ENCODE measurements at regions not wholly inside any gene's neighbourhood (a gene's known extent, or its start where the extent isn't known, plus 50 kb on each side); places are given as distances from the start of the nearest gene placed in this dataset.

GRCh38 chr1:95451904-95452303, 217.9 kb downstream of the RWDD3 start:
- no TSS peak for BruUV-seq (replicated peaks)
- H3K4me2 ChIP-seq (ENCODE audit: insufficient read depth, low read length): no peak overlapping the region
- dilution Hi-C loops (cut with MboI; ENCODE audit: extremely low pct_ligation_motif_present, low sequenced_read_pairs) (no loop called here), intact Hi-C loops (cut with micrococcal nuclease) (no loop called here)
- H2AFZ ChIP-seq (ENCODE audit: low read depth, low read length): no peak overlapping the region
- no peak for FAIRE-seq
- no peaks in the 10 kb centered on the region for H3K36me3 ChIP-seq (ENCODE audit: control insufficient read depth in 2 of 2, extremely low read depth in 1 of 2, insufficient read depth in 2 of 2, low read length in 2 of 2)
- TF ChIP-seq MYC (IDR thresholded peaks at IDR 0.05; ENCODE audit: low read depth, low read length) (no peak), FOS (IDR thresholded peaks at IDR 0.05; ENCODE audit: borderline replicate concordance, insufficient read depth, low read length) (no peak), POLR2AphosphoS5 (IDR thresholded peaks at IDR 0.05; ENCODE audit: insufficient read depth, low read depth, low read length) (no peak), JUN (IDR thresholded peaks at IDR 0.05; ENCODE audit: borderline replicate concordance, insufficient read depth, insufficient read length, low read depth) (no peak), GATA2 (IDR thresholded peaks at IDR 0.05; ENCODE audit: insufficient read depth, insufficient read length, low read depth, low read length) (no peak), CTCF (IDR thresholded peaks at IDR 0.05; ENCODE audit: extremely low read depth in 1 of 2, insufficient read depth in 1 of 2, low read depth in 1 of 2, low read length in 2 of 2) (no peak), EZH2 (IDR thresholded peaks at IDR 0.05; ENCODE audit: borderline replicate concordance, low read depth, low read length, severe bottlenecking) (no peak), POLR2A (IDR thresholded peaks at IDR 0.05; ENCODE audit: low read depth, low read length) (no peak), MAX (IDR thresholded peaks at IDR 0.05; ENCODE audit: insufficient read depth, insufficient read length) (no peak)
- DNase-seq (ENCODE audit: low read depth, low spot score): no peak
- H3K27me3 ChIP-seq (ENCODE audit: control insufficient read depth in 2 of 2, insufficient read depth in 2 of 2, low read length in 2 of 2): no peaks in the 10 kb centered on the region
- no peaks in the 10 kb centered on the region for H4K20me1 ChIP-seq (replicated peaks; ENCODE audit: control insufficient read depth, extremely low read depth, insufficient read depth, low read length)
- H3K27ac ChIP-seq (ENCODE audit: insufficient read depth, low read depth, low read length): no peak overlapping the region
- no peaks in the 10 kb centered on the region for H3K9me3 ChIP-seq (replicated peaks; ENCODE audit: control insufficient read depth, insufficient read depth, low read length)
- H3K4me3 ChIP-seq (replicated peaks in 1 of 3; ENCODE audit: insufficient read depth in 1 of 3, low read depth in 1 of 3, low read length in 3 of 3): no peak overlapping the region
- POLR2A ChIA-PET: no interaction called here
- CTCF ChIA-PET: no interaction called here
- no peaks in the 10 kb centered on the region for H3K79me2 ChIP-seq (ENCODE audit: control insufficient read depth, insufficient read depth, low read length)
- no peaks in the 10 kb centered on the region for H3K4me1 ChIP-seq (ENCODE audit: control insufficient read depth, extremely low read depth, insufficient read depth, low read length)
- H3K9me1 ChIP-seq (replicated peaks; ENCODE audit: control insufficient read depth, extremely low read depth, insufficient read depth, low read length): no peaks in the 10 kb centered on the region
- no peak overlapping the region for H3K9ac ChIP-seq (replicated peaks; ENCODE audit: extremely low read depth, insufficient read depth, low read length)

Data from endothelial cell of umbilical vein (primary cell).